ENCODE measurements at regions not wholly inside any gene's neighbourhood (a gene's known extent, or its start where the extent isn't known, plus 50 kb on each side); places are given as distances from the start of the nearest gene placed in this dataset.

- WGBS, 2 donors: 73 to 80% methylated on average over 4 of the region's 4 CpGs
- H3K27ac ChIP-seq (ENCODE audit: low read depth in 1 of 2, low read length in 1 of 2): no peak overlapping the region
- no peaks in the 10 kb centered on the region for H3K27me3 ChIP-seq (ENCODE audit: control insufficient read depth in 3 of 3, insufficient read depth in 3 of 3, low read length in 2 of 3)
- no peaks in the 10 kb centered on the region for H3K36me3 ChIP-seq (ENCODE audit: control insufficient read depth in 4 of 4, insufficient read depth in 4 of 4, low read length in 4 of 4)
- no peak for DNase-seq
- TF ChIP-seq CTCF (IDR thresholded peaks at IDR 0.05; ENCODE audit: control extremely low read depth, extremely low read depth): no peak
- H3K9ac ChIP-seq (ENCODE audit: insufficient read depth in 1 of 2, low read length in 2 of 2): no peak overlapping the region
- no peak for ATAC-seq (ENCODE audit: insufficient read depth, low FRiP score)
- no peaks in the 10 kb centered on the region for H3K9me3 ChIP-seq (ENCODE audit: control insufficient read depth in 4 of 4, insufficient read depth in 3 of 4, low read length in 3 of 4)
- H3K4me1 ChIP-seq (ENCODE audit: control insufficient read depth in 5 of 5, insufficient read depth in 5 of 5, low read length in 5 of 5): no peaks in the 10 kb centered on the region
- H3K4me3 ChIP-seq: no peak overlapping the region
Measured at GRCh38 chr3:103585809-103586208, 1151.0 kb downstream of the ZPLD1 start.

- ATAC-seq (ENCODE audit: insufficient read depth, low FRiP score): no peak
- WGBS, 2 donors: 79 to 100% methylated on average over 2 of the region's 2 CpGs
- H3K36me3 ChIP-seq (ENCODE audit: control insufficient read depth in 4 of 4, insufficient read depth in 4 of 4, low read length in 4 of 4): no peaks in the 10 kb centered on the region
Measured at GRCh38 chr3:103589770-103590169, 1155.0 kb downstream of the ZPLD1 start.

GRCh38 chr3:103600844-103601243 is 1166.0 kb downstream of the ZPLD1 start:
- H3K9me3 ChIP-seq (ENCODE audit: control insufficient read depth in 4 of 4, insufficient read depth in 3 of 4, low read length in 3 of 4): peaks cover 0 to 3% (median 1%) of the 10 kb centered on the region in 4 donors
- DNase-seq (no peak), ATAC-seq (ENCODE audit: insufficient read depth, low FRiP score) (no peak)
- no peaks in the 10 kb centered on the region for H3K27me3 ChIP-seq (ENCODE audit: control insufficient read depth in 3 of 3, insufficient read depth in 3 of 3, low read length in 2 of 3)
- H3K4me1 ChIP-seq (ENCODE audit: control insufficient read depth in 5 of 5, insufficient read depth in 5 of 5, low read length in 5 of 5): no peaks in the 10 kb centered on the region
- no peak overlapping the region for H3K9ac ChIP-seq (ENCODE audit: insufficient read depth in 1 of 2, low read length in 2 of 2)
- 44 to 79% methylated on average over 1 of the region's 1 CpG for WGBS, 2 donors
- no peak overlapping the region for H3K4me3 ChIP-seq
- TF ChIP-seq CTCF (IDR thresholded peaks at IDR 0.05; ENCODE audit: control extremely low read depth, extremely low read depth): no peak
- H3K27ac ChIP-seq (ENCODE audit: low read depth in 1 of 2, low read length in 1 of 2): no peak overlapping the region
- no peaks in the 10 kb centered on the region for H3K36me3 ChIP-seq (ENCODE audit: control insufficient read depth in 4 of 4, insufficient read depth in 4 of 4, low read length in 4 of 4)

More at GRCh38 chr3:103589770-103590169, 1155.0 kb downstream of the ZPLD1 start:
- TF ChIP-seq CTCF (IDR thresholded peaks at IDR 0.05; ENCODE audit: control extremely low read depth, extremely low read depth): no peak
- Histone ChIP-seq H3K9ac (ENCODE audit: insufficient read depth in 1 of 2, low read length in 2 of 2) (no peak overlapping the region), H3K4me1 (ENCODE audit: control insufficient read depth in 5 of 5, insufficient read depth in 5 of 5, low read length in 5 of 5) (no peaks in the 10 kb centered on the region), H3K27me3 (ENCODE audit: control insufficient read depth in 3 of 3, insufficient read depth in 3 of 3, low read length in 2 of 3) (no peaks in the 10 kb centered on the region), H3K9me3 (ENCODE audit: control insufficient read depth in 4 of 4, insufficient read depth in 3 of 4, low read length in 3 of 4) (no peaks in the 10 kb centered on the region), H3K27ac (ENCODE audit: low read depth in 1 of 2, low read length in 1 of 2) (no peak overlapping the region), H3K4me3 (no peak overlapping the region)
- no peak for DNase-seq

- no peak overlapping the region for H3K27ac ChIP-seq (ENCODE audit: low read depth in 1 of 2, low read length in 1 of 2)
- DNase-seq (no peak), ATAC-seq (ENCODE audit: insufficient read depth, low FRiP score) (no peak)
- TF ChIP-seq CTCF (IDR thresholded peaks at IDR 0.05; ENCODE audit: control extremely low read depth, extremely low read depth): no peak
- H3K4me3 ChIP-seq: no peak overlapping the region
- peaks cover 0 to 3% (median 1%) of the 10 kb centered on the region in 4 donors for H3K9me3 ChIP-seq (ENCODE audit: control insufficient read depth in 4 of 4, insufficient read depth in 3 of 4, low read length in 3 of 4)
- no peaks in the 10 kb centered on the region for H3K36me3 ChIP-seq (ENCODE audit: control insufficient read depth in 4 of 4, insufficient read depth in 4 of 4, low read length in 4 of 4)
- no peaks in the 10 kb centered on the region for H3K27me3 ChIP-seq (ENCODE audit: control insufficient read depth in 3 of 3, insufficient read depth in 3 of 3, low read length in 2 of 3)
- H3K4me1 ChIP-seq (ENCODE audit: control insufficient read depth in 5 of 5, insufficient read depth in 5 of 5, low read length in 5 of 5): no peaks in the 10 kb centered on the region
- WGBS, 2 donors: 66 to 90% methylated on average over 1 of the region's 1 CpG
- H3K9ac ChIP-seq (ENCODE audit: insufficient read depth in 1 of 2, low read length in 2 of 2): no peak overlapping the region
Measured at GRCh38 chr3:103601666-103602065, 1166.9 kb downstream of the ZPLD1 start.

Data from lung (tissue), 11 donors.